Osteoblast (primary cell): ENCODE measurements at regions not wholly inside any gene's neighbourhood (a gene's known extent, or its start where the extent isn't known, plus 50 kb on each side); places are given as distances from the start of the nearest gene placed in this dataset.
"Not testable (repeated sequence)": the region's sequence is repeated elsewhere in the genome, so short reads cannot be mapped to it uniquely, and the experiment has no call there.

Source experiments
- DNase-seq: peaks from one replicate; pipeline ENCODE4 v3.0.0; 2011; ENCODE audit warnings: low spot score, mixed read lengths; ENCODE audit not compliant: insufficient read length; ENCODE audit errors: missing footprints
- H2AFZ ChIP-seq: 2 replicates; pipeline ENCODE4 v1.6.0; 2011; ENCODE audit warnings: mild to moderate bottlenecking, low read length
- H3K27ac ChIP-seq: 2 replicates; pipeline ENCODE4 v1.5.1; 2011; ENCODE audit warnings: mild to moderate bottlenecking, low read depth, low read length, moderate library complexity
- H3K27me3 ChIP-seq: 2 replicates; pipeline ENCODE4 v1.6.0; 2012; ENCODE audit warnings: mild to moderate bottlenecking, control low read depth, inconsistent platforms, low read length, moderate library complexity; ENCODE audit not compliant: insufficient read depth
- H3K36me3 ChIP-seq: 2 replicates; pipeline ENCODE4 v1.5.1; 2011; ENCODE audit warnings: mild to moderate bottlenecking, low read length, control low read depth, moderate library complexity; ENCODE audit not compliant: insufficient read depth
- H3K4me1 ChIP-seq: 2 replicates; pipeline ENCODE4 v1.5.1; 2011; ENCODE audit warnings: mild to moderate bottlenecking, low read length, control low read depth, moderate library complexity; ENCODE audit not compliant: insufficient read depth
- H3K4me2 ChIP-seq: 2 replicates; pipeline ENCODE4 v1.6.0; 2011; ENCODE audit warnings: mild to moderate bottlenecking, low read length; ENCODE audit not compliant: insufficient read depth
- H3K4me3 ChIP-seq: fragments of 200-600 bp; sonication (generic); 3 replicates; pipeline ENCODE4 v1.5.1; 2012; ENCODE audit warnings: mild to moderate bottlenecking, low read length, inconsistent platforms; ENCODE audit not compliant: insufficient read depth
- H3K79me2 ChIP-seq: 2 replicates; pipeline ENCODE4 v1.6.0; 2012; ENCODE audit warnings: mild to moderate bottlenecking, low read length, control low read depth, inconsistent platforms; ENCODE audit not compliant: insufficient read depth
- H3K9me3 ChIP-seq: 2 replicates; pipeline ENCODE4 v1.5.1; 2011; ENCODE audit warnings: low read depth, low read length, control low read depth
- H4K20me1 ChIP-seq: 2 replicates; pipeline ENCODE4 v1.6.0; 2012; ENCODE audit warnings: mild to moderate bottlenecking, low read length, control low read depth; ENCODE audit not compliant: insufficient read depth
- TF ChIP-seq, protein P1 (sequence below): IDR thresholded peaks from 2 replicates; pipeline ENCODE4 v1.5.1; 2011; ENCODE audit warnings: mild to moderate bottlenecking, low read depth, low read length, moderate library complexity; ENCODE audit errors: extremely low read depth

DNA sequence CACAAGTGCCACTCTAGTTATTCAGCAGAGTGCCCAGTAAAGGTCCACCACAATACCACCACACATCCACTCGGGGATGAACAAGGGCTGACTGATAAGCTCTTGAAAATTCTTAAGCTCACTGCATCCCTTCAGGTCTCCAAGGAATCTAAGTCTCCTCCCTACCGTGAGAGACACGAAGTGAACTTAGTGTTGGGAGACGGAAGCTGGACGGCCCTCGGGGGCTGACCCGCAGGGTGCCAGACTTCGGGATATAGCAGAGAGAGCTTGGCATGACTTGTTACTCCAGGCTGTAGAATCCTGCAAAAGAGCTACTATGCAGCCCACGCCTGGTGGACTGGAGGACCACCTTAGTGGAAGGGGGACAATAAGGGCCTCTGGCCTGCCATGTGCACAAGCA, 75.1 kb downstream of the LYZL1 start:
- not testable (repeated sequence) for H3K36me3 ChIP-seq, H3K4me2 ChIP-seq

DNA sequence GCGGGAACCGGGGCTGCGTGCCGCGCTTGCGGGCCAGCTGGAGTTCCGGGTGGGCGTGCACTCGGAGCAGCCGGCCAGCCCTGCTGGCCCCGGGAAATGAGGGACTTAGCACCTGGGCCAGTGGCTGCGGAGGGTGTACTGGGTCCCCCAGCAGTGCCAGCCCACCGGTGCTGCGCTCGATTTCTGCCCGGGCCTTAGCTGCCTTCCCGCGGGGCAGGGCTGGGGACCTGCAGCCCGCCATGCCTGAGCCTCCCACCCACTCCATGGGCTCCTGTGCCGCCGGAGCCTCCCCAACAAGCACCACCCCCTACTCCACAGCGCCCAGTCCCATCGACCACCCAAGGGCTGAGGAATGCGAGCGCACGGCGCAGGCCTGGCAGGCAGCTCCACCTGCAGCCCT, 77.3 kb downstream of the LYZL1 start:
- peaks cover 21% of the 10 kb centered on the region for H3K4me1 ChIP-seq
- not testable (repeated sequence) for H3K27me3 ChIP-seq, H3K79me2 ChIP-seq, H4K20me1 ChIP-seq, DNase-seq, H3K4me3 ChIP-seq, H3K9me3 ChIP-seq, H3K27ac ChIP-seq, H3K4me2 ChIP-seq, H3K36me3 ChIP-seq, H2AFZ ChIP-seq

More for the DNA sequence above, 75.1 kb downstream of the LYZL1 start:
- not testable (repeated sequence) for H3K9me3 ChIP-seq, DNase-seq, H4K20me1 ChIP-seq, H3K27me3 ChIP-seq, H3K4me1 ChIP-seq, H3K79me2 ChIP-seq, H3K4me3 ChIP-seq, H3K27ac ChIP-seq, H2AFZ ChIP-seq

DNA sequence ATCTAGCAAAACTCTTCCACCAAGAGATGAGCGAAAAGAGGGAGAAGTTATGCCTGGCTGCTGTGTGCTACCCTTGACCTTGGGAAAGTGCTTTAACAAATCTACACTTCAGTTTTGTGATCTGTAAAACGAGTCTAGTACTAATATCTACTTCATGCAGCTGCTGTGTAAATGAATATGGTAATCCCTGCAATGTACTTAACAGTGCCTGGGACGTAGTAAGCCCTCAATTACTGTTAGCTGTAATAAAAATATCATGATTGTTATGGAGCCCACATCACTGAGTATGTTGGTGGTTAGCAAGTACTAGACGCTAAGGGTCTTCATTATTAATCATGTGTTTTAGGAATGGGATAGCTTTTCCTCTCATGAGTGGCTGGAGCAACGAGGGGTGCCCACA, 80.5 kb downstream of the LYZL1 start:
- Histone ChIP-seq H3K4me2 (peak overlapping the region; percentile 85), H3K4me3 (peak overlapping the region; percentile 55), H3K9me3 (no peaks in the 10 kb centered on the region), H4K20me1 (no peaks in the 10 kb centered on the region), H3K79me2 (no peaks in the 10 kb centered on the region), H3K36me3 (no peaks in the 10 kb centered on the region), H3K4me1 (peaks cover 31% of the 10 kb centered on the region), H2AFZ (no peak overlapping the region), H3K27ac (peak overlapping the region; percentile 94), H3K27me3 (no peaks in the 10 kb centered on the region)
- TF ChIP-seq, protein P1, sequence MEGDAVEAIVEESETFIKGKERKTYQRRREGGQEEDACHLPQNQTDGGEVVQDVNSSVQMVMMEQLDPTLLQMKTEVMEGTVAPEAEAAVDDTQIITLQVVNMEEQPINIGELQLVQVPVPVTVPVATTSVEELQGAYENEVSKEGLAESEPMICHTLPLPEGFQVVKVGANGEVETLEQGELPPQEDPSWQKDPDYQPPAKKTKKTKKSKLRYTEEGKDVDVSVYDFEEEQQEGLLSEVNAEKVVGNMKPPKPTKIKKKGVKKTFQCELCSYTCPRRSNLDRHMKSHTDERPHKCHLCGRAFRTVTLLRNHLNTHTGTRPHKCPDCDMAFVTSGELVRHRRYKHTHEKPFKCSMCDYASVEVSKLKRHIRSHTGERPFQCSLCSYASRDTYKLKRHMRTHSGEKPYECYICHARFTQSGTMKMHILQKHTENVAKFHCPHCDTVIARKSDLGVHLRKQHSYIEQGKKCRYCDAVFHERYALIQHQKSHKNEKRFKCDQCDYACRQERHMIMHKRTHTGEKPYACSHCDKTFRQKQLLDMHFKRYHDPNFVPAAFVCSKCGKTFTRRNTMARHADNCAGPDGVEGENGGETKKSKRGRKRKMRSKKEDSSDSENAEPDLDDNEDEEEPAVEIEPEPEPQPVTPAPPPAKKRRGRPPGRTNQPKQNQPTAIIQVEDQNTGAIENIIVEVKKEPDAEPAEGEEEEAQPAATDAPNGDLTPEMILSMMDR, result no peak
- DNase-seq, result no peak

DNA sequence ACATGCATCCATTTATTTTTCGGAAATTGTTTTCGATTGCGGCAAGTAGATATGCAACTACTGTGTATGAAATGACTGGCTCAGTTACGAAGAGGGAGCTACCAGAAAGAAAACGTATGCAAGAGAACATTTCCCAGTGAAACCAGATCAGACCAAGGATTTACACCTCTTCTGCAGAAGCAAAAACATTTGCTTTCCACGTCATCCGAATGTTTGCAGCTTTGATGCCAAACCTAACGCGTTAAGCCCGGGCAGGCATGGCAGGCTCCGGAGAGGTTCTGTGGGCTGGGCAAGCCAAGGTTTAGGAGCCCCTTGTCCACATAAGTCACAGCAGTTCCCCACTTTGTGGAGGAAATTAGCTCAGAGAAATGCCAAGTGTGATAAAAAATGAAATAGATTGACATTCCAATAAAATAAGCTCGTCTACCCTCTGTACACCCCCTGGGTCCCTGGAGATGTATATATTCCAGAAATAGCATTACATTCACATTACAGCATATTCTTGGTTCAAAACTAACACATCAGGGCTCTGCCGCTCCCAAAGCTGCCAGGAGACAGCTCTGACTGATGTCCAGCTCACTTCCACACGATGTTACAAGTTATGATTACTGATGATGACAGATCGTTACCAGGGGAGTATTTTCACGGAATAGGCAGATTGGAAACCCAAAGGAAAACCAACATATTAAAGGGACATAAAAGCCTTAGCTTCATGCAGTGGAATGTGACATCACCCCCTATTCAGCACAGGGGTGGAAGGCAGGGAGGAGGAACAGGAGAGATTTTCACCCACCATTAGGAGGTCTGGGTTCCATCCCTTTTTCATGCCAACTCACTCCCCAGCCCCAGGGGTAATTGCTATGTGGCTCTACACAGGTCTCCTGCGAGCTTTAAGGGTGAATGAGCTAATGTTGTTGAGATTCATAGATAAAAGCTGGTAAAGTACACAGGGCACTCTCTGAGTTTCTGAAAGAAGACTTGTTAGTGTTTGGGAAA, 81.5 kb downstream of the LYZL1 start:
- Histone ChIP-seq H2AFZ (peak overlapping the region; percentile 13), H3K27ac (peak overlapping the region; percentile 94), H3K4me1 (peaks cover 35% of the 10 kb centered on the region), H3K4me3 (peak overlapping the region; percentile 55), H3K4me2 (peak overlapping the region; percentile 85), H3K27me3 (no peaks in the 10 kb centered on the region), H3K9me3 (no peaks in the 10 kb centered on the region), H3K36me3 (no peaks in the 10 kb centered on the region), H4K20me1 (no peaks in the 10 kb centered on the region), H3K79me2 (no peaks in the 10 kb centered on the region)
- peak; percentile 77 for DNase-seq
- TF ChIP-seq, protein P1, result no peak

DNA sequence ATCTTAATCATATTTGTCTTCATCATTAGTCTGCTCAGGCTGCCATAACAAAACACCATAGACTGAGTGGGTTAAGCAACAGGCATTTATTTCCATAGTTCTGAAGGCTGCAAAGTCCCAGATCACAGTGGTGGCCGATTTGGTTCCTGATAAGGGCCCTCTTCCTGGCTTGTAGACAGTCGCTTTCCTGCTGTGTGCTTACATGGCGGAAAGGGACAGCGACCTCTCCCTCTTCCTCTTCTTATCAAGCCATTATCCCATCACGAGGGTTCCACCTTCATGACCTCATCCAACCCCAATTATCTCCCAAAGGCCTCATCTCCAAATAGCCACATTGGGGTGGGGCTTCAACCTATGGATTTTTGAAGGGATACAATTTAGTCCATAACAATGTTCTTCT, 84.0 kb downstream of the LYZL1 start:
- Histone ChIP-seq H3K27ac (no peak overlapping the region), H3K27me3 (no peaks in the 10 kb centered on the region)

More for the DNA sequence above, 84.0 kb downstream of the LYZL1 start:
- H3K4me3 ChIP-seq, result no peak overlapping the region
- no peak overlapping the region for H2AFZ ChIP-seq
- DNase-seq, result no peak
- TF ChIP-seq, protein P1, result no peak
- no peak overlapping the region for H3K4me2 ChIP-seq
- no peaks in the 10 kb centered on the region for H4K20me1 ChIP-seq
- H3K4me1 ChIP-seq, result peaks cover 35% of the 10 kb centered on the region
- H3K36me3 ChIP-seq, result no peaks in the 10 kb centered on the region
- no peaks in the 10 kb centered on the region for H3K79me2 ChIP-seq
- no peaks in the 10 kb centered on the region for H3K9me3 ChIP-seq
